HTERT RPE-1 (cell line): ENCODE measurements at regions not wholly inside any gene's neighbourhood (a gene's known extent, or its start where the extent isn't known, plus 50 kb on each side); places are given as distances from the start of the nearest gene placed in this dataset.

Experiments used
- in situ Hi-C: fragments of 300-500 bp; cut with MboI; formaldehyde crosslinking; loops from 4 replicates; pipeline ENCODE4 v1.14.3; 2020; ENCODE audit warnings: low sequenced_read_pairs

GRCh38 chr2:41803361-41803760 is 244.5 kb upstream of the PKDCC start:
- in situ Hi-C loops = no loop called here

GRCh38 chr2:41806286-41806685 is 241.5 kb upstream of the PKDCC start:
- in situ Hi-C loops = no loop called here

- in situ Hi-C loops = no loop called here
Observed at GRCh38 chr2:41821167-41821566, 226.7 kb upstream of the PKDCC start.

GRCh38 chr2:41826921-41827320 is 220.9 kb upstream of the PKDCC start:
- in situ Hi-C loops = no loop called here

GRCh38 chr2:41827354-41827971 is 220.4 kb upstream of the PKDCC start:
- in situ Hi-C loops = no loop called here

GRCh38 chr2:41828052-41828643 is 219.7 kb upstream of the PKDCC start:
- in situ Hi-C loops = no loop called here

- in situ Hi-C loops = no loop called here
Observed at GRCh38 chr2:41829052-41829451, 218.8 kb upstream of the PKDCC start.

GRCh38 chr2:41830600-41830999 is 217.2 kb upstream of the PKDCC start:
- in situ Hi-C loops = no loop called here

- in situ Hi-C loops = no loop called here
Observed at GRCh38 chr2:41832218-41832617, 215.6 kb upstream of the PKDCC start.

- in situ Hi-C loops = no loop called here
Observed at GRCh38 chr2:41835401-41835800, 212.4 kb upstream of the PKDCC start.

- in situ Hi-C loops = no loop called here
Observed at GRCh38 chr2:41836948-41837347, 210.9 kb upstream of the PKDCC start.

GRCh38 chr2:41837610-41838009 is 210.2 kb upstream of the PKDCC start:
- in situ Hi-C loops = no loop called here

GRCh38 chr2:41840702-41841551 is 206.9 kb upstream of the PKDCC start:
- in situ Hi-C loops = no loop called here

- in situ Hi-C loops = no loop called here
Observed at GRCh38 chr2:41846962-41847361, 200.9 kb upstream of the PKDCC start.

GRCh38 chr2:41847744-41848441 is 199.9 kb upstream of the PKDCC start:
- in situ Hi-C loops = no loop called here

- in situ Hi-C loops = loop anchor here (25.0 kb wide), 1 partner anchor 236 kb away; no protein-coding TSS in a partner anchor
Observed at GRCh38 chr2:41851554-41851953, 196.3 kb upstream of the PKDCC start.

GRCh38 chr2:41853427-41854191 is 194.2 kb upstream of the PKDCC start:
- in situ Hi-C loops = loop anchor here (25.0 kb wide), 1 partner anchor 234 kb away; no protein-coding TSS in a partner anchor

- in situ Hi-C loops = loop anchor here (25.0 kb wide), 1 partner anchor 233 kb away; no protein-coding TSS in a partner anchor
Observed at GRCh38 chr2:41854227-41854626, 193.6 kb upstream of the PKDCC start.

GRCh38 chr2:41856946-41857345 is 190.9 kb upstream of the PKDCC start:
- in situ Hi-C loops = loop anchor here (25.0 kb wide), 1 partner anchor 230 kb away; no protein-coding TSS in a partner anchor
